Immature natural killer cell (primary cell): ENCODE measurements at regions not wholly inside any gene's neighbourhood (a gene's known extent, or its start where the extent isn't known, plus 50 kb on each side); places are given as distances from the start of the nearest gene placed in this dataset.

ENCODE experiments used
- DNase-seq, 3 donors: peaks; one replicate each; pipeline ENCODE4 v3.0.0; 2022; ENCODE audit warnings: mixed read lengths in 1 of 3
- H3K27ac Mint-ChIP-seq, 6 donors: one replicate each; pipeline ENCODE4 v1.8.0; 2020; ENCODE audit warnings: mixed read lengths in 6 of 6, mild to moderate bottlenecking in 5 of 6, inconsistent platforms in 4 of 6, moderate library complexity in 3 of 6
- H3K27me3 Mint-ChIP-seq, 3 donors: one replicate each; pipeline ENCODE4 v1.8.0; 2020 to 2021; ENCODE audit warnings: low read depth in 3 of 3, mild to moderate bottlenecking in 3 of 3, mixed read lengths in 3 of 3, moderate library complexity in 3 of 3, inconsistent platforms in 1 of 3
- H3K36me3 Mint-ChIP-seq, 3 donors: one replicate each; pipeline ENCODE4 v1.8.0; 2020; ENCODE audit warnings: mixed read lengths in 3 of 3, inconsistent platforms in 2 of 3, mild to moderate bottlenecking in 2 of 3
- H3K4me1 Mint-ChIP-seq, 2 donors: one replicate each; pipeline ENCODE4 v1.8.0; 2020; ENCODE audit warnings: inconsistent platforms in 2 of 2, mild to moderate bottlenecking in 2 of 2, mixed read lengths in 2 of 2, moderate library complexity in 1 of 2
- H3K4me3 Mint-ChIP-seq, 5 donors: one replicate each; pipeline ENCODE4 v1.8.0; 2020; ENCODE audit warnings: mild to moderate bottlenecking in 5 of 5, mixed read lengths in 5 of 5, inconsistent platforms in 3 of 5, moderate library complexity in 3 of 5
- H3K9me3 Mint-ChIP-seq, 6 donors: one replicate each; pipeline ENCODE4 v1.8.0; 2020; ENCODE audit warnings: mild to moderate bottlenecking in 6 of 6, mixed read lengths in 6 of 6, inconsistent platforms in 4 of 6, moderate library complexity in 3 of 6

DNA sequence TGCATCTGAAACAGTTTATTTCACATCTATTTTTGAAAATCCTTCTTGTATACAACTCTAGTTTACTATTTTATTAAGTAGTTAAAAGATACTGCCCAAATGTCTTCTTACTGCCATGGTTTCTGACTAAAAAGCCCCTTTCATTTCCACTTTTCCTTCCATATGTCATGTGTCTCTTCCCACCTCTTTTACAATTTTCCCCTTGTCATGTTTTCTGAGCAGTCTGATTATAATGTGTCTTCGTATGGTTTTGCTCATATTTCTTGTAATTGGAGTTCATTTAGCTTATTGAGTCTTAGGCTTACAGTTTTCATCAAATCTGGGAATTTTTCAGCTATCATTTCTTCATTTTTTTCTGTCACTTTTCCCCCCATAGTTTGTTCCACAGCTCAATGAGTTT lies 813.9 kb upstream of the GYPC start:
- peaks cover 3 to 24% (median 9%) of the 10 kb centered on the region in 6 donors for H3K9me3 Mint-ChIP-seq
- peaks cover 0 to 3% (median 0%) of the 10 kb centered on the region in 3 donors for H3K36me3 Mint-ChIP-seq
- no peak overlapping the region for H3K4me3 Mint-ChIP-seq
- no peak overlapping the region for H3K27ac Mint-ChIP-seq
- H3K4me1 Mint-ChIP-seq, result no peaks in the 10 kb centered on the region
- DNase-seq, result no peak
- peaks cover 0 to 1% (median 0%) of the 10 kb centered on the region in 3 donors for H3K27me3 Mint-ChIP-seq

DNA sequence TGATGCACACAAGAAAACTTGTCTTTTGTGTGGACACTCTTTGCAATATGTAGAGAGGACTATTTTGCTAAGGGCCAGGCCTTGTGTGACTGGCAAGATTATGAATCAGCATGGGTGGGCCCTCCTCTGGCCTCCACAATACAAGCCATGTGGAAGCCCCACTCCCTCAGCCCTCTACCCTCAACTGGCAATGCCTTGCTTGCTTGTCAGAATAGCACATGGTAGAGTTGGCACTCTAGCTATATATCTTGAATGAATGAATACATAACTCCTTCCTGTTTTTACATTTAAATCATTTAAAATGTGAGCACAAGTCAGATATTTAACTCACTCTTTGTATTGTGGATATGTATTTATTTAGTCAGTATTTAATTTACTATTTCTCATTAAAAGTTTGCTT lies 805.4 kb upstream of the GYPC start:
- DNase-seq, result no peak
- no peaks in the 10 kb centered on the region for H3K36me3 Mint-ChIP-seq
- H3K27ac Mint-ChIP-seq, result no peak overlapping the region
- peaks cover 7 to 36% (median 23%) of the 10 kb centered on the region in 6 donors for H3K9me3 Mint-ChIP-seq
- no peak overlapping the region for H3K4me3 Mint-ChIP-seq
- peaks cover 0 to 1% (median 0%) of the 10 kb centered on the region in 3 donors for H3K27me3 Mint-ChIP-seq
- no peaks in the 10 kb centered on the region for H3K4me1 Mint-ChIP-seq

DNA sequence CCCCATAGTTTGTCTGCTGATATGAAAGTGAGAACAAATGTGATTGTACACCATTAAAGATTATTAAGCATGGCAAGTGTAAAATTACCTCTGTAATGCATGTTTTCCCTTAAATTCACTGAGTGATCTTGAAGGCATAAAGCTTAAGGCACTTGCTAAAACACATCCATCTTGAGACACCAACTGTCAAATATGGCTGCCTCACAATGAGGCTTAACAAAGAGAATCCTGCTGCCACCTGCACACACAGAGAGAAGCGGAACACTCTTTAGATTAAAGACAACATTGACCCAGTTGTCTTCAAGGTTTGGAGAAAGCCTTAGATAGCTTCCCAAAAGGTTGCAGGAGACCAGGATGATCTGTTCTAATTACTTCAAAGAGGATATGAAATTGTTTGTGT lies 803.6 kb upstream of the GYPC start:
- Mint-ChIP-seq H3K9me3 (peaks cover 6 to 33% (median 17%) of the 10 kb centered on the region in 6 donors), H3K27ac (no peak overlapping the region), H3K27me3 (no peaks in the 10 kb centered on the region), H3K4me1 (no peaks in the 10 kb centered on the region), H3K4me3 (no peak overlapping the region), H3K36me3 (no peaks in the 10 kb centered on the region)
- no peak for DNase-seq

DNA sequence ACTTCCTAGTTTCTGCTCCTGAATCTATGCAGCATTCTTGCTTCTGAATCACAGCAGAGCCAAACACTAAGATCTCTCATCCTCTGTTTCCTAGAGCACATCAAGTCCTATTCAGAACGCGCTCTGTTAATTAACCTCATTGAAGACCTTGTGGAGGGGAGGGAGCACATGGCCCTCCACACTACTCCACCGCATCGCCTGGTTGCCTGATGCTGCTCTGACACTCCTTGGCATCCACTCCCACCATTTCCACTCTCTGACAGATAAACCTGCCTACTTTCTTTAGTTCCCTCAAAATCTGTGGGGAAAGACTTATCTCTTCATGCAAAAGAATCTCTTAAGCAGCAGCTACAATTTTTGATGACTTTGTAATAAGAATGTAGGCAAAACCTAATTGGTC lies 802.3 kb upstream of the GYPC start:
- Mint-ChIP-seq H3K27me3 (no peaks in the 10 kb centered on the region), H3K9me3 (peaks cover 6 to 30% (median 16%) of the 10 kb centered on the region in 6 donors), H3K4me1 (no peaks in the 10 kb centered on the region), H3K4me3 (no peak overlapping the region), H3K27ac (no peak overlapping the region), H3K36me3 (no peaks in the 10 kb centered on the region)
- DNase-seq, result no peak

DNA sequence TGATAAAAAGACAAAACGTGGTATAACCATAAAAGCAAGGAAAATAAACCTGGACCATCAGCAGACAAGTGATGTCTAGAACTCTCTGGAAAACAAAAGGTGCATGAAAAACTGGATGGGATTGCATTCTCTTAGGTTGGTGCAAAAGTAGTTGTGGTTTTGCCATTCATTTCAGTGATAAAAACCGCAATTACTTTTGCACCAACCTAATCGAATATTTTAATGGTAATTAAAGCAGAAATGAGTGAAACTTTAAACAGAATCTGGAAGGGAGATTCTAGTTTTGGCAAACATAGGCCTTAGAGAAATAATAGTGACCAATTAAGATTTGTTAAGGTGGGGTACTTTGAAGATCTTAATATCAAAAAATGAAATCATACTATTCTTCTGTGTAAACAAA lies 800.8 kb upstream of the GYPC start:
- no peak for DNase-seq
- Mint-ChIP-seq H3K4me3 (no peak overlapping the region), H3K9me3 (peaks cover 6 to 22% (median 13%) of the 10 kb centered on the region in 6 donors), H3K4me1 (no peaks in the 10 kb centered on the region), H3K27me3 (no peaks in the 10 kb centered on the region), H3K36me3 (no peaks in the 10 kb centered on the region), H3K27ac (no peak overlapping the region)

DNA sequence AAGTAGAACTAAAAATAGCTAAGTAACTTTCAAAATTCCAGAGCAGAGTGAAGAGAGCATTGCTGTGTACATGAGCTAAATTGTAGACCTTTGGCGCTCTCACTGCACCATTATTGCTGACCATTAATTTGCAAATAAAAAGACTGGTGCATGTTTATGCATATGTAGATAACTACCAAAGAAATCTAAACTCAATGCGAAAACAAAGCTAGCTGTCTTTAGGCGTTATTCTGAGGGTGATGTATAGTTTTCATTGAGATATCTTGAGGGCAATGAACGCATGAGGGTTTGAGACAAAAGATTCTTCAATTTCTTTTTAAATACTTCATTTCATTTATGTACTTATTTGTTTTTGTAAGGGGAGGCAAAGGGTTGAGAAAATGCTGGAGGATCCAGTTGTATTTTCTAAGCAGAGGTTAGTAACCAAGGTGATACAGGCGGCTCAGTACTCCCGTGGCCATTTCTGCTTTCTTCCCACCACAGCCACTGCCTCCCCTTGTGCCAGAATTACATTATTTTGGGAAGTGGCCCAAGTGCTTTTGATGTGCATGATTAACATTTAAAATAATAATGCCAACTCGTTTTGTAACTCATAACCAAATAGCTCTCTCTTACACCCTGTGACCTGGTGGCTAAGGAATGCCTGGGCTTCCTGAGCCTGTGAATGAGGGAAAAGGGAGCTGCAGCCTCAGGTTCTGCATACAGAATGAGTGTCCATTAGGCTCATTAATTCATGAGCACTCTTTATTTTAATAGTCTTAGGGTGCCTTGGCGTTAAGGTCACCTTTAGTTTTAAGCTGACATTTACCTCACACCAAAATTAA lies 797.8 kb upstream of the GYPC start:
- DNase-seq, result no peak
- Mint-ChIP-seq H3K36me3 (no peaks in the 10 kb centered on the region), H3K9me3 (peaks cover 5 to 16% (median 8%) of the 10 kb centered on the region in 6 donors), H3K27ac (no peak overlapping the region), H3K4me1 (no peaks in the 10 kb centered on the region), H3K4me3 (no peak overlapping the region), H3K27me3 (no peaks in the 10 kb centered on the region)

DNA sequence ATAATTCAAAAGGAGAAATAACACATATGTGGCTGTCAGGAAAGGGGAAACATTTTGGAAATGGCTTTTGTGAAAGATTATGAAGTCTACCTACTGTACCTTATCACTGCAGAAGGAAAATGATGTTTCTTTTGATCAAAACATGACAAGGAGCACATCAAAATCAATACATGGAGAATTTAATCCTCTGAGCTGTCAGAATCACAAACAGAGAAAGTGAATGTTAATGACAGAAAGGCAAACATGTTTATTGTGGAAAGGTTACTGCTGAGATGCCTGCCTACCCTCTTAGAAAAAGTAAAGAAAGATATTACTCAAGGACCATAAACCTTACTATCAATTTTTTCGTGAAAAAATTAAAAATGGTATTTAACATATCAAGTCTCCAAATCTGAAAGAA lies 794.5 kb upstream of the GYPC start:
- Mint-ChIP-seq H3K36me3 (no peaks in the 10 kb centered on the region), H3K4me1 (no peaks in the 10 kb centered on the region), H3K27me3 (no peaks in the 10 kb centered on the region), H3K4me3 (no peak overlapping the region), H3K9me3 (peaks cover 3 to 4% (median 4%) of the 10 kb centered on the region in 6 donors), H3K27ac (no peak overlapping the region)
- no peak for DNase-seq

DNA sequence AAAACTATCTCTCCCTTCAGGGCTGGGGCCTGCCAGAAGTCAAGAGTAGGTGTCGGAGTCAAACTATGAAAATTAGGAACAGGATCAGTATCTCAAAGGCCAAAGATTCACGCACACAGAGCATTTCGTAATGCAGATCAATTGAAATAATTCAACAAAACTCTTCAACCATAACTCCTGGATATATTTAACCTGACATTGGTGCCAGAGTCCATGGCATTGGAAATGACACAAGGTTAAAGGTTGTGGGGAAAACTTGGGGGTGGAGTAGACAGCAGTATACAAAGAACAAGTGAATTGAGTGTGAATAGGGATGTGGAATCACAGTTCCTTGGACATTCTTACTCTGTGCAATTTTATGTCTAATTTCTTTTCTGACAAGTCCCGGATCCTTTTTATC lies 788.0 kb upstream of the GYPC start:
- DNase-seq, result no peak
- Mint-ChIP-seq H3K27me3 (peaks cover 0 to 2% (median 0%) of the 10 kb centered on the region in 3 donors), H3K4me1 (no peaks in the 10 kb centered on the region), H3K9me3 (peaks cover 2 to 28% (median 8%) of the 10 kb centered on the region in 6 donors), H3K4me3 (no peak overlapping the region), H3K36me3 (no peaks in the 10 kb centered on the region), H3K27ac (no peak overlapping the region)

DNA sequence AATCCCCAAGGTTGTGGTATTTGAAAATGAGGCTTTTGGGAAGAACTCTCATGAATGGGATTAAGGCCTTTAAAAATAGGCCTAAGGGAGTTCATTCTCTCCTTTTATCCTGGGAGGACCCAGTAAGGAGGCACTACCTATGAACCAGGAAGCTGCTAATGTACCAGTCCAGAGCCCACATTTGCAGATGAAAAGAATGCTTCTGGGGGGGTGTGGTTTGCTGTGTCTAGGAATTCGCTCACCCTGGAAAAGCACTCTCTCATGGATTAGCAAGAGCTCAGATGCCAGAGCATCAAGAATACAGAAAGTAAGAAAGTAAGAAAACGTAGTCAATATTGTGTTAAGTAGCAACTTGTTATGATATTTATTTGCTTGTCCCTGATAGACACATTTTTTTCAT lies 785.7 kb upstream of the GYPC start:
- Mint-ChIP-seq H3K9me3 (peaks cover 7 to 37% (median 11%) of the 10 kb centered on the region in 6 donors), H3K36me3 (no peaks in the 10 kb centered on the region), H3K27me3 (peaks cover 0 to 2% (median 0%) of the 10 kb centered on the region in 3 donors), H3K27ac (no peak overlapping the region), H3K4me3 (no peak overlapping the region), H3K4me1 (no peaks in the 10 kb centered on the region)
- DNase-seq, result no peak

DNA sequence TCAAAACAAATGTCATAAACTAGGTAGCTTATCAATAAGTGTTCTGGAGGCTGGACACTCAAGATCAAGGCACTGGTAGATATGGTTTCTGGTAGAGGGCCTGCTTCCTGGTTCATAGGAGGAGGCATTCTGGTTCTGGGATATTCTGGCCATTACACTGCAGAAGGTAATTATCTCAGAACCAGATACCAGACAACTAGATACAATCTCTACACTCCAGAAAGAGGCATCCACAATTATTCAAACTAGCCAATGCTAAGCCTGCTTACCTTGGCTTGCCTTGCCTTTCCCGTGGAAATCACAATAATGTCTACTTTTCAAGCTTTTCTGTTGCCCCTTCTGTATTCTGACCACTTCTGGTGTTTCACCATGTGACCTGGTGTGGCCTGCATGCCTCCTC lies 785.2 kb upstream of the GYPC start:
- no peak overlapping the region for H3K4me3 Mint-ChIP-seq
- H3K4me1 Mint-ChIP-seq, result no peaks in the 10 kb centered on the region
- peaks cover 0 to 2% (median 0%) of the 10 kb centered on the region in 3 donors for H3K27me3 Mint-ChIP-seq
- H3K9me3 Mint-ChIP-seq, result peaks cover 7 to 39% (median 11%) of the 10 kb centered on the region in 6 donors
- DNase-seq, result no peak
- no peaks in the 10 kb centered on the region for H3K36me3 Mint-ChIP-seq
- no peak overlapping the region for H3K27ac Mint-ChIP-seq

DNA sequence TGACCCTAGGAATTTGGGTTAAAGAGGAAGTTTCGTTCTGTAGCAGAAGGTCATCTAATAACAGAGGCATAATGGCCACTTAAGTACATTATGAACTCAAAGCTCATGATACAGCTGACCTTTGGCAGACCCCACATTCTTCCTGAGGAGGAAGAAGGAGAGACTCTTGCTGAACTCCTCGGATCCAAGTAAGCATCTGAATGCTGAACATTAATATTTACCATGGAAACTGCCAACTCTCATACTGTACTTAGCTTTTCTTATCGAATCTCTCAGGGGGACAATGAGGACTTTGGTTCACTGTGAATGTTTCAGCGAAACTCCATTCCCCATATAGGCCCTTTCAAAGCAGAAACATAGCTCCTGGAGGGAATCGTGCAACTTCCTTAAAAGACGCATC lies 781.4 kb upstream of the GYPC start:
- DNase-seq, result no peak
- H3K27ac Mint-ChIP-seq, result no peak overlapping the region
- no peaks in the 10 kb centered on the region for H3K36me3 Mint-ChIP-seq
- H3K4me3 Mint-ChIP-seq, result no peak overlapping the region
- peaks cover 5 to 31% (median 18%) of the 10 kb centered on the region in 6 donors for H3K9me3 Mint-ChIP-seq
- no peaks in the 10 kb centered on the region for H3K27me3 Mint-ChIP-seq
- H3K4me1 Mint-ChIP-seq, result no peaks in the 10 kb centered on the region

DNA sequence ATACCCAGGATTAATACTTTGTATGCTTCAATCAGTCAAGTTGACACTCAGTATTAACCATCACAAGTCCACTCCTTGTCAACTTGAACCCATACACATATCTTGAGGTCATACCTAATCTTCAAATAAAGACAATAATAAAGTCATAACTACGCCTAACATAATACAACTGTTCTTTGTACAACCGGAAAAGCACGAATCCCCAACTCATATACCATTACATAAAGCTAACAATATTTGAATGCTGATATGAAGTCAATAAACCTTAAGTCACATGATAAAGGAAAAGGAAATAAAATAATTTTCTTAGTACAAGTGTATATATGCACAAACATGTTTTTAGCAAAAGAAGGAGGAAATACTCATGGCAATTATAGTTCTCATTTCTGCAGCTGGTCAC lies 770.6 kb upstream of the GYPC start:
- H3K27ac Mint-ChIP-seq, result no peak overlapping the region
- no peak for DNase-seq
- peaks cover 0 to 4% (median 0%) of the 10 kb centered on the region in 3 donors for H3K27me3 Mint-ChIP-seq
- peaks cover 15 to 70% (median 24%) of the 10 kb centered on the region in 6 donors for H3K9me3 Mint-ChIP-seq
- H3K36me3 Mint-ChIP-seq, result no peaks in the 10 kb centered on the region
- H3K4me1 Mint-ChIP-seq, result no peaks in the 10 kb centered on the region
- H3K4me3 Mint-ChIP-seq, result no peak overlapping the region

DNA sequence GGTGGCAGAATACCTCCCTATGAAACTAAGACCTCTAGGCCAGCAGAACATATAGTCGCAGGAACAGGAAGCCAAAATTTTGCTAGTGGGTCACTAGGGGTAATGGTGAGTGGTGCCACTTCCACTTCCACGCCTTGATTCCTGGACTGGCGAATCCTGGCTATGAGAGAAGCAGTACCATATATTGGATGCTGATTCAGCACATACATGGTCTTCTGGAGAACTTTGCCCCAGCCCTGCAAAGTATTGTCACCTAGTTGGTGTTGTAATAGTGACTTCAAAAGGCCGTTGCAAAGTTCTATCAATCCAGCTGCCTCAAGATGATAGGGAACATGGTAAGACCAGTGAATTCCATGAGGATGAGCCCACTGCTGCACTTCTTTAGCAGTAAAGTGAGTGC lies 769.8 kb upstream of the GYPC start:
- Mint-ChIP-seq H3K4me3 (no peak overlapping the region), H3K4me1 (no peaks in the 10 kb centered on the region), H3K36me3 (no peaks in the 10 kb centered on the region), H3K27me3 (peaks cover 0 to 4% (median 0%) of the 10 kb centered on the region in 3 donors), H3K9me3 (peaks cover 14 to 74% (median 24%) of the 10 kb centered on the region in 6 donors), H3K27ac (no peak overlapping the region)
- no peak for DNase-seq

DNA sequence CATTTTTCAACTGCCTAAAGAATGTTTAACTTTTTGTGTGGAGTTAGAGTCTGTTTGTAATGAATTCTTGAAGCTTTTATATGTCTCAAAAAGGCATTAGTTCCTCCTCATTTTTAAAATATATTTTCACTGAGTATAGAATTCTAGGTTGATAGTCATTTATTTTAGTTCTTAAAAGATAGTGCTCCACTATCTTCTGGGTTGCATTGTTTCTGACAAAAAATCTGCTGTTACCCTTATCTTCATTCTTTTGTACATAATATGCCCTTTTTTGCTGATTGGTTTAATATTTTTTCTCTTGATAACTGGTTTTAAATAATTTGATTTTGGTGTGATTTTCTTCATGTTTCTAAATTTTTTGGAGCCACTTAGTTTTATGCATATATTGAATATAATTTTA lies 754.7 kb upstream of the GYPC start:
- DNase-seq, result no peak
- H3K9me3 Mint-ChIP-seq, result peaks cover 10 to 55% (median 32%) of the 10 kb centered on the region in 6 donors
- peaks cover 0 to 4% (median 0%) of the 10 kb centered on the region in 3 donors for H3K36me3 Mint-ChIP-seq
- peaks cover 0 to 4% (median 0%) of the 10 kb centered on the region in 3 donors for H3K27me3 Mint-ChIP-seq
- H3K27ac Mint-ChIP-seq, result no peak overlapping the region
- H3K4me1 Mint-ChIP-seq, result no peaks in the 10 kb centered on the region
- H3K4me3 Mint-ChIP-seq, result no peak overlapping the region
